ENCODE measurements at regions not wholly inside any gene's neighbourhood (a gene's known extent, or its start where the extent isn't known, plus 50 kb on each side); places are given as distances from the start of the nearest gene placed in this dataset.

DNA sequence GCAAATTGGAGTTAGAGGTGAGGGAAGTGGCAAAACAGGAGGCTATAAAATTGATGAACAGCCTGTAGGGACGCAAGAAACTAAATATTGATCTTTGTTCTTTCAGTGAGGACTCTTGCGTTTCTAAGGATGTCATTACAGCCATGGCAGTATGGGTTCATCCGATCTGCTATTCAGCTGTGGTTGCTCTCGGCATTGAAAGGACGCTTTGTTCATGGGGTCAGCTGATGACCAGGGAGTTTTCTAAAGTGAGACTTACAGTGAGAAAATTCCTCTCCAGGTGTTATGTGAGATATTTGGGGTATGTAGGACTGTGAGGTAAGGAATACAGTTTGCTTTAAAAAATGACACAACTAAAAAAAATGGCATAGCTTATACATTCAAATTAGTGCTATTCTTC is 52.7 kb upstream of the PELI1 start:
- no peak for DNase-seq (ENCODE audit: low read depth, low spot score)
- no peak overlapping the region for H3K4me3 ChIP-seq (ENCODE audit: low read depth, low read length)
- in situ Hi-C loops (cut with HindIII; ENCODE audit: low sequenced_read_pairs), result no loop called here
- TF ChIP-seq, protein P1, sequence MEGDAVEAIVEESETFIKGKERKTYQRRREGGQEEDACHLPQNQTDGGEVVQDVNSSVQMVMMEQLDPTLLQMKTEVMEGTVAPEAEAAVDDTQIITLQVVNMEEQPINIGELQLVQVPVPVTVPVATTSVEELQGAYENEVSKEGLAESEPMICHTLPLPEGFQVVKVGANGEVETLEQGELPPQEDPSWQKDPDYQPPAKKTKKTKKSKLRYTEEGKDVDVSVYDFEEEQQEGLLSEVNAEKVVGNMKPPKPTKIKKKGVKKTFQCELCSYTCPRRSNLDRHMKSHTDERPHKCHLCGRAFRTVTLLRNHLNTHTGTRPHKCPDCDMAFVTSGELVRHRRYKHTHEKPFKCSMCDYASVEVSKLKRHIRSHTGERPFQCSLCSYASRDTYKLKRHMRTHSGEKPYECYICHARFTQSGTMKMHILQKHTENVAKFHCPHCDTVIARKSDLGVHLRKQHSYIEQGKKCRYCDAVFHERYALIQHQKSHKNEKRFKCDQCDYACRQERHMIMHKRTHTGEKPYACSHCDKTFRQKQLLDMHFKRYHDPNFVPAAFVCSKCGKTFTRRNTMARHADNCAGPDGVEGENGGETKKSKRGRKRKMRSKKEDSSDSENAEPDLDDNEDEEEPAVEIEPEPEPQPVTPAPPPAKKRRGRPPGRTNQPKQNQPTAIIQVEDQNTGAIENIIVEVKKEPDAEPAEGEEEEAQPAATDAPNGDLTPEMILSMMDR (IDR thresholded peaks at IDR 0.05; ENCODE audit: low read depth, low read length), result no peak

DNA sequence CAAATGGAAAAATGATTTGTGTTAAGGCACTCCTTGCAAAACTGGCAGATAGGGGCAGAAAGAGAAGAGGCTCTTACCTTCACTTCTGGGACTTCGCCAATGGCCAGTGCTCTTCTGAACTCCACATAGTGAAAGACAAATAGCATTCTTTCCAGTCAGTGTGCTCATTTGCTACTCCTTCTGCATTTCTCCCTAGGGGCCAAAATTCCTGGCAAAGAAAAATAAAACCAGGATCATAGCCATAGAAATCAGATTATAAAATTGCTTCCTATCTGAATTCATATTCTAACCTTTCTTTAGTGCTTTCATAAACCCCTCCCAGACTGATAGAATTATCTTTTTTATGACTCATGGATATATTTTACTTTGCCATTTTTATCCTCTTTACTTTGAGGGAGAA is 56.9 kb upstream of the PELI1 start:
- DNase-seq (ENCODE audit: low read depth, low spot score), result no peak
- in situ Hi-C loops (cut with HindIII; ENCODE audit: low sequenced_read_pairs), result no loop called here
- TF ChIP-seq, protein P1 (IDR thresholded peaks at IDR 0.05; ENCODE audit: low read depth, low read length), result no peak
- H3K4me3 ChIP-seq (ENCODE audit: low read depth, low read length), result no peak overlapping the region

DNA sequence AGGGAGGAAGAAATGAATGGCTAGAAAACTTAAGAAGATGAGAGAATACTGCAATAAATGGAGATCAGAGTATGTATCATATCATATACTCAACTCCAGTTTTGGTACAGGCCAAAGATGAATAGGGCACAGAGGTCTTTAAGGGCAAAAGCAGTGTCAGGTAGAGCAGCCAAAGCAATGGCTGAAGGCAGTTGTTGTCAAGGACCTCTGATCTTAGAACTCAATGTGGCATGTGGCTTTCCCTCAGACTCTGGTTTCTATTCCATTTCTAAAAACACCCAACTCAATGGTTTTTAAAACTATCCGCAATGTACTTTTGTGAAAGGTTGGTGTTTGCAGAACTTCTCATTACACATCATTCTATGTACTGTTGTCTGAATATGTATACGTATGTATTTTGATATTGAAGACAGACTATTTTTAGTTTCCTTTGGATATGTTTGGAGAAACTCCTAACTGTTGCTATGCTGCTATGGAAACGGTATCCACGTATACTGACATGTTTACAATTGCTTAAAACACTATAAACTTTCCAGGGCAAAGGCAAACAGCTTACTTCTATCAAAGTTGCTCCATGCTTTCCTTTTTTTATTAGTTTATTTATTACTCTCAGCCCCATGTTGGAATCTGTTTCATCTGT is 58.1 kb upstream of the PELI1 start:
- in situ Hi-C loops (cut with HindIII; ENCODE audit: low sequenced_read_pairs), result no loop called here
- DNase-seq (ENCODE audit: low read depth, low spot score), result peak; percentile 33
- H3K4me3 ChIP-seq (ENCODE audit: low read depth, low read length), result no peak overlapping the region
- TF ChIP-seq, protein P1 (IDR thresholded peaks at IDR 0.05; ENCODE audit: low read depth, low read length), result no peak

DNA sequence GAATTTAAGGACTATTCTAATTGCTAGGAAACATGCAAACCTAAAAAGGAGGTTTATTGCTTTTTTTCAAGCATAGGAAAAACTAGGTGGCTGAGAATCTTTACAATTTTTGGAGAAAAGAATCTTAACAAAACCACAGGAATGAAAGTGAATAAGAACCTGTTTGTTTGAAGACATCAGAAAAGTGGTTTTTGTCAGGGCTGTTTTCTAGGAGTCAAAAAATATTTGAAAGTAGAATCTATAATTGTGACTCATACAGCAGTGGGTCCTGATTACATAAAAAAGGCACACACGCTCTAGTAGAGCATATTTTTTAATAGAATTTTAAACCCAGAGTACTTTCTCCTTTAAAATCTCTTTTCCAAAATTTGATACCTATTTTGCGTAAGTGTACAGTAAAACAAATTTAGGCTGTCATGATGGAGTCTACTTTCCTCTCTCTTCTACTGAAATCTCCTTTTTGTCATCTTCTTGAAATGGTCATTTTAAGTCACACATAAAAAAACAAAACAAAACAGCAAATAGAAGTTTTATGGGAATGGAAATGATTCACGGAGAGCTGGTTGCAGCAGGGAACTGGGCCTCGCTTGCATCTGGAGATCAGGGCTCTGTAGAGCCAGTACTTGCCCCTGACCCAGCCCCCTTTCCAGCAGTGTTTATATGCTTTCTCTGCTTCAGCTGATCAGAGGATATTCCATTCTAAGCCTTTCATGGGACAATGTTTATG is 59.1 kb upstream of the PELI1 start:
- no peak overlapping the region for H3K4me3 ChIP-seq (ENCODE audit: low read depth, low read length)
- DNase-seq (ENCODE audit: low read depth, low spot score), result peak; percentile 55
- TF ChIP-seq, protein P1 (IDR thresholded peaks at IDR 0.05; ENCODE audit: low read depth, low read length), result no peak
- in situ Hi-C loops (cut with HindIII; ENCODE audit: low sequenced_read_pairs), result no loop called here

DNA sequence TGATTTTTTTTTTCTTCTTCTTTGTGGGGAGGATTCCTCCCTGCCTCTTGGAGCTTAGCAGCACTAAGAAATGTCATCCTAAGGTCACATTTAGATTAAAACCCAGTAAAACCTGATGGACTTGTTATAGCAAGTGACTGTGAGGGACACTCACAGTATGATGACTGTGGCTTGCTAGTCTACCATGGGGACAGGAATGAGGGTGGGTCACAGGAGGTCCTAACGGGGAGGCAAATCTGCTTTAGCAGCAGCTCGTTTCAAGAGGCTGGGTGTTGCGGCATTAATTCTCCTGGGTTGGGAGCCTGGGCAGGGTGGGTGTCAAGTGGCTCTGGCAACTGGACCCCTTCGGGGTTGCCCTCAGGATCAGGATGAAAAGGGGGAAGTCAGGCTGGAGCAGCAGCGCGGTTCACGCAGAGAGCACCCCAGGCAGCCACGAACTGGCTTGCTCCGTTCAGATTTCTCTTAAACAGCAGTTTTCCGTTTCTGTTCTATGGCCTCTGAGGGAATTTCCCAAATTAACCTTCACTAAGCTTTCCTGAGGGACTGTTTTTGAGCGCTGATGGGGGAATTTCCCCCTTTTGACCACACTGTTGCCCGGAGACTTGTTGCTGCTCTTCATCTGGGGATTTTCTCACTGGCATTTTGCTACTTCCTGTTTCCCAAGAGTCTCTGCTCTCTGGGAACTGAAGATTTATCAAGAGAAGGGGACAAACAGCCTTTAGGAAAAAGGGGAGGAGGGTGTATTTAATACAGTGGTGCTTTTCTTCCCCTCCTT is 59.8 kb upstream of the PELI1 start:
- in situ Hi-C loops (cut with HindIII; ENCODE audit: low sequenced_read_pairs), result no loop called here
- no peak for DNase-seq (ENCODE audit: low read depth, low spot score)
- TF ChIP-seq, protein P1 (IDR thresholded peaks at IDR 0.05; ENCODE audit: low read depth, low read length), result no peak
- no peak overlapping the region for H3K4me3 ChIP-seq (ENCODE audit: low read depth, low read length)

DNA sequence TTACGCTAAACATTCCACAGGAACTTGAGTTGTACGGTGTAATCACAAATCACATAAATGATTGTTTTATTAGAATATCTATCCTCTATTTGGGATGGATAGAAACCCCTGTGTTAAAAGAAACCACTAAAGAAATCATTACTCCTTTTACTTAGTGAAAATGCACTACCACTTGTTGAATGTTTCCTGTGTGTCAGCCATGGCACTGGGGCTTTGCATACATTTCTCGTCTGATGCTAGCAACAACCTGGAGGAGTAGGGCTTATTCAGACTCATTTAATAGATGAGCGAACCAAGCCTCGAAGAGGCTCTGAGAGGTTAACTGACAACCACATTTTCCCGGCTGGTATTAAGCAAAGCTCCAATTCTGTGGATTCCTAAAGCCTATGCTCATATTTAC is 60.5 kb upstream of the PELI1 start:
- in situ Hi-C loops (cut with HindIII; ENCODE audit: low sequenced_read_pairs), result no loop called here
- H3K4me3 ChIP-seq (ENCODE audit: low read depth, low read length), result no peak overlapping the region

More for the DNA sequence above, 60.5 kb upstream of the PELI1 start:
- no peak for DNase-seq (ENCODE audit: low read depth, low spot score)
- TF ChIP-seq, protein P1 (IDR thresholded peaks at IDR 0.05; ENCODE audit: low read depth, low read length), result no peak
